ENCODE measurements at regions not wholly inside any gene's neighbourhood (a gene's known extent, or its start where the extent isn't known, plus 50 kb on each side); places are given as distances from the start of the nearest gene placed in this dataset.
"Not testable (repeated sequence)": the region's sequence is repeated elsewhere in the genome, so short reads cannot be mapped to it uniquely, and the experiment has no call there.

- Histone ChIP-seq H3K27me3 (no peaks in the 10 kb centered on the region), H3K4me1 (no peaks in the 10 kb centered on the region), H3K36me3 (no peaks in the 10 kb centered on the region), H3K9me3 (no peaks in the 10 kb centered on the region), H3K4me3 (no peak overlapping the region), H3K27ac (no peak overlapping the region)
- ATAC-seq = no peak
- intact Hi-C loops (cut with DNase I; ENCODE audit: low total_unique reads) (no loop called here), in situ Hi-C loops (cut with MboI; ENCODE audit: low sequenced_read_pairs in 4 of 4) (no loop called here)
- DNase-seq = no peak
- TF ChIP-seq CTCF (IDR thresholded peaks at IDR 0.05 in 4 of 5, conservative IDR thresholded peaks at IDR 0.05 in 1 of 5) (no peak), POLR2A (IDR thresholded peaks at IDR 0.05) (no peak)
These were observed 175.4 kb downstream of the CDC14C start for GRCh38 chr7:49099587-49100326.

- in situ Hi-C loops (cut with MboI; ENCODE audit: low sequenced_read_pairs in 4 of 4); intact Hi-C loops (cut with DNase I; ENCODE audit: low total_unique reads); H3K4me3 ChIP-seq; H3K4me1 ChIP-seq; DNase-seq; H3K27me3 ChIP-seq; ATAC-seq; H3K27ac ChIP-seq; H3K36me3 ChIP-seq; H3K9me3 ChIP-seq: not testable (repeated sequence)
These were observed 176.8 kb downstream of the CDC14C start for GRCh38 chr7:49100908-49101740.

GRCh38 chr7:49102411-49102810, 178.1 kb downstream of the CDC14C start:
- H3K4me1 ChIP-seq = no peaks in the 10 kb centered on the region

GRCh38 chr7:49111706-49112105, 187.4 kb downstream of the CDC14C start:
- ATAC-seq = no peak
- in situ Hi-C loops (cut with MboI; ENCODE audit: low sequenced_read_pairs in 4 of 4) = no loop called here
- Histone ChIP-seq H3K27ac (no peak overlapping the region), H3K36me3 (no peaks in the 10 kb centered on the region), H3K27me3 (no peaks in the 10 kb centered on the region), H3K9me3 (no peaks in the 10 kb centered on the region), H3K4me1 (no peaks in the 10 kb centered on the region), H3K4me3 (no peak overlapping the region)
- no peak for TF ChIP-seq CTCF (IDR thresholded peaks at IDR 0.05 in 4 of 5, conservative IDR thresholded peaks at IDR 0.05 in 1 of 5)
- no peak for TF ChIP-seq POLR2A (IDR thresholded peaks at IDR 0.05)
- intact Hi-C loops (cut with DNase I; ENCODE audit: low total_unique reads) = no loop called here
- no peak for DNase-seq

More at GRCh38 chr7:49102411-49102810, 178.1 kb downstream of the CDC14C start:
- H3K4me3 ChIP-seq = no peak overlapping the region
- H3K36me3 ChIP-seq = no peaks in the 10 kb centered on the region
- ATAC-seq (no peak), DNase-seq (no peak)
- H3K27ac ChIP-seq = no peak overlapping the region
- no peak for TF ChIP-seq CTCF (IDR thresholded peaks at IDR 0.05 in 4 of 5, conservative IDR thresholded peaks at IDR 0.05 in 1 of 5)
- no peaks in the 10 kb centered on the region for H3K9me3 ChIP-seq
- in situ Hi-C loops (cut with MboI; ENCODE audit: low sequenced_read_pairs in 4 of 4) = no loop called here
- intact Hi-C loops (cut with DNase I; ENCODE audit: low total_unique reads) = no loop called here
- H3K27me3 ChIP-seq = no peaks in the 10 kb centered on the region

GRCh38 chr7:49112222-49112621, 187.9 kb downstream of the CDC14C start:
- in situ Hi-C loops (cut with MboI; ENCODE audit: low sequenced_read_pairs in 4 of 4) = no loop called here
- no peaks in the 10 kb centered on the region for H3K36me3 ChIP-seq
- no peak for TF ChIP-seq CTCF (IDR thresholded peaks at IDR 0.05 in 4 of 5, conservative IDR thresholded peaks at IDR 0.05 in 1 of 5)
- TF ChIP-seq POLR2A (IDR thresholded peaks at IDR 0.05) = no peak
- H3K4me3 ChIP-seq = no peak overlapping the region
- H3K27ac ChIP-seq = no peak overlapping the region
- DNase-seq (no peak), ATAC-seq (no peak)
- H3K4me1 ChIP-seq = no peaks in the 10 kb centered on the region
- intact Hi-C loops (cut with DNase I; ENCODE audit: low total_unique reads) = no loop called here
- H3K9me3 ChIP-seq = no peaks in the 10 kb centered on the region
- no peaks in the 10 kb centered on the region for H3K27me3 ChIP-seq
